HG03103 (cell line): ENCODE measurements at regions not wholly inside any gene's neighbourhood (a gene's known extent, or its start where the extent isn't known, plus 50 kb on each side); places are given as distances from the start of the nearest gene placed in this dataset.

Experiments
- ATAC-seq: cut with Tn5 transposase; IDR thresholded peaks from one replicate; pipeline ENCODE4 v1.9.1; 2021; ENCODE audit warnings: low read depth; ENCODE audit not compliant: unreplicated experiment

- no peak for ATAC-seq
These were observed 240.4 kb downstream of the B3GLCT start for GRCh38 chr13:31440132-31440531.

- ATAC-seq = no peak
These were observed 242.2 kb downstream of the B3GLCT start for GRCh38 chr13:31441800-31442510.

DNA sequence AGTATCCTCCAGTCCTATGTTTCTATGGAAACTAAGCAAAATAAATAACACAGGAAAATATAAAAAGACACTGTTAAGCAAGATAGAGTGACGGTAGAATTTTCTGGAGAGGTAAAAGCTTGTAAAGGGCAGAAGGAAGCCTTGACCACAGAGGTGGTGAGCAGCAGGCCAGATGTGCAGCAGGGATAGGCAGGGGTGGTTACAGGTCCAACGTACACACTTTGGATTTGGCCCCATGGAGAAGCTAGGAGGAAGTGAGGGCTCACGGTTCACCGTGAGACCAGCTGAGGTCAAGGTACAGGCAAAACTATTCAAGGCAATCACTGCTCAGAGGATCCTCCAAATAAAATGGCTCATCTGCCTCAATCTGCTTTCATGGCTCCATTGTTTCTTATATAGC is 242.8 kb downstream of the B3GLCT start:
- ATAC-seq = no peak

DNA sequence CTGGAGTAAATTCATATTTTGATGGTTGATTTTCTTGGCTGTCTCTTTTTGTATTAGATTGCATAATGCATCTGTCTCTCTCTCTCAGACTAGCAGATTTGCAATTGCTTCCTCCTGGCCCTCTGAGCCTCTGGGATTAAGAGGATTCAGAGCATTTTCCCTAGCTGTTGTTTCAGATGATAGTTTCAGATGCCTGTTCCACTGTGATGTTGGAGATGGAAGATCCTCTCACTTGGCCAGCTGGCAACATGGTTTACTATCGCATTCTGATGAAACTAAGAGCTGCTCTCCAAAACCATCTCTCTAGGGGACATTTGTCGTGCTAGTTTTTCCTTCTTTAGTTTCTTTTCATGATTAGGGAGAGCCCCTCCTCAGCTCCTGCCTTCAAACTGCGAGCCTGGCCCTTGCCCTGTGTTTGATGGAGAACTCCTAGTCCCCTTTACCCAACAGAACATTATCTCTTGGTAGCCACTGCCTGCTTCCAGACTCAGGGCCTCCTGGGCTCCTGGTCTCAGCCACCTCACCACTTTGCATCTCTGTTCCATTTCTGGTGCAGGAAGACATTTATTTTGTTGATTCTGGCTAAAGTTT is 244.6 kb downstream of the B3GLCT start:
- ATAC-seq = no peak

GRCh38 chr13:31452525-31452924 is 252.8 kb downstream of the B3GLCT start:
- no peak for ATAC-seq

DNA sequence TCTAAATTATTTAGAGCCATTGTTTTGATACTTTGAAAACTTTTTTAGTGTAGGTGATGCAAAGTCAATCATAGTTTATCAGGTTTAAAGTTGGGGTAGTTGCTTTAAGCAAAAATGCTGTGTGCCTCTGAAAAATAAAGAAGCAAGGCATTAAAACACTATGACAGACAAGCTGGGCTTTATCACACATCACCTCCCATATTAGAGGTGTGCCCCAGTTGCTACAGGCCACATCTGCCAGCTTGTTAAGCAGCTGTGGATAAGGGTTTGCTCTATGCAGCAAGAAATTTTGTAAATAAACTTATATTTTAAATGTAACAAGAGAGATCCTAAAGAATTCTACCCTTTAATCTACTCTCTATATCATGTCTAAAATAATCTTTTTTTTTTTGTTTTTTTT is 255.8 kb downstream of the B3GLCT start:
- no peak for ATAC-seq

- ATAC-seq = no peak
These were observed 256.3 kb downstream of the B3GLCT start for GRCh38 chr13:31456056-31456455.

- no peak for ATAC-seq
These were observed 260.3 kb downstream of the B3GLCT start for GRCh38 chr13:31460061-31460460.

GRCh38 chr13:31461923-31462322 is 262.1 kb downstream of the B3GLCT start:
- ATAC-seq = no peak

DNA sequence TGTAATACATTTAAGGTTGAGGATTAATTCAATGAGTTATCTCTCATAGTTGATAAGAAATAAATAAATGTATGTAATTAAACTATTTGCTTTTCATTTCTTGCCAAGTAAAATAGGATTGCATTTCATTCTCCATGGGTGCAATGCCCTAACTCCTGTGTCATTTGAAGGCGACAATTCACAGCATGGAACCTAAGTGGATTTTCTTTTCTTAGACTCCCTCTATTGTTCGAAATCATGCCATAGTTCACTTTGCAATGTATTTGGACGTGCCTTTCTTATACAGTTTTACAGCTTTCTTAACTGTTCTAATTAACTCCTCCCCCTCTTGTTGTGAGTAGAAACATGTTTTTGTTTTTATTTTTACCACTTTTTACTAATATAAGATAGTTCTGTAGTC is 263.0 kb downstream of the B3GLCT start:
- ATAC-seq = no peak

- ATAC-seq = no peak
These were observed 268.5 kb downstream of the B3GLCT start for GRCh38 chr13:31468114-31468902.

GRCh38 chr13:31469377-31469776 is 269.6 kb downstream of the B3GLCT start:
- no peak for ATAC-seq

DNA sequence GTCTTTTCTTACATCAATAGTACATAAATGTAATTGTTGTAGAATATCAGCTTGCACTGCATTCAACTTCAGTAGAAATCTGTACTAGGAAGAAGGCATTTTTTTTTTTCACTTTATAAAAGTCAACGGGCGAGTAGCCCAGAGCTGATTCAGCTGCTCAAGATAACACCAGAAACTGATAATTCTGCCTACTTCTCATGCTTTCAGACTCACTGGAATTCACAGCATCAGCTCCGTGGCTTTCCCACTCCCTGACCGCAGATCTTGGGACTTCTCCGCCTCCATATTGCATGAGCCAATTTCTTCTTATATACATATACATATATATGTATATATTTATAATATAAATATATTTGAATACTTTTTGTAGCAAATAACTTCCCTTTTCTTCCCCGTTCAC is 263.1 kb upstream of the RXFP2 start:
- no peak for ATAC-seq

GRCh38 chr13:31476753-31477152 is 262.6 kb upstream of the RXFP2 start:
- ATAC-seq = no peak

DNA sequence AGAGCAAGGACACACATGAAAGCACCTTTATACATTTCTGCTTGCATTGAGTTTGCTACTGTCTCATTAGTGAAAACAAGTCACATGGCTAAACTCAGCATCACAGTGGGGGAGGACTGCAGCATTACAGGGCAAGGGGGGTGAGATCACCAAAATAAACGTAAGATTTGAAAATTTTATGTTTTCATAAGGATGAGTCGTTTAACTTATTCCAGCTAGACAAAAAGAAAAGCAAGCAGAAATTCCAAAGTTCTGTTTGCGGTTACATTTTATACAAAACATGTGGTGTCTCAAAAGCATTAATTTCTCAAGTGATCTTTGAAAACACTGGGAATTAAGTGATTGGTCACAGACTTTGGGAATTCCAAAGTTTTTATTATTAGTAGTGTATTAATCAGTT is 261.4 kb upstream of the RXFP2 start:
- no peak for ATAC-seq

GRCh38 chr13:31485183-31485582 is 254.1 kb upstream of the RXFP2 start:
- no peak for ATAC-seq

DNA sequence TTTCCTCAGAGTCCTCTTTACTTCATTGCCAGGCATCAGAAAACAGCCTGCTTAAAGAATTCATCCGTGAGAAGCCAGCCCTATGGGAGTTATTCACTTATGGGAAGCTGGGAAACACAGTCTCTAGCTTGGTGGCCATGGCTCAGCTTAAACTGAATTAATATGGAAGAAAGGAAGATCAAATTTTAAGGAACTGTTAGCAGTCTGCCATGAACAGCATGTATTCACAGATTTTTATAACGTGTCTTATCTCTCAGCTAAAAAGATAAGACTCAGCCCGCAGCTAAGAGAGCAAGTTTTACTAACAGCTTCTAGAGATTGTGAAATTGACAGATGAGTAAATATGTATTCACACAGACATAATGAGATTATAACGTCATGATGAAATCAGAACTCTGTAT is 253.7 kb upstream of the RXFP2 start:
- no peak for ATAC-seq

GRCh38 chr13:31495336-31495735 is 244.0 kb upstream of the RXFP2 start:
- ATAC-seq = no peak

DNA sequence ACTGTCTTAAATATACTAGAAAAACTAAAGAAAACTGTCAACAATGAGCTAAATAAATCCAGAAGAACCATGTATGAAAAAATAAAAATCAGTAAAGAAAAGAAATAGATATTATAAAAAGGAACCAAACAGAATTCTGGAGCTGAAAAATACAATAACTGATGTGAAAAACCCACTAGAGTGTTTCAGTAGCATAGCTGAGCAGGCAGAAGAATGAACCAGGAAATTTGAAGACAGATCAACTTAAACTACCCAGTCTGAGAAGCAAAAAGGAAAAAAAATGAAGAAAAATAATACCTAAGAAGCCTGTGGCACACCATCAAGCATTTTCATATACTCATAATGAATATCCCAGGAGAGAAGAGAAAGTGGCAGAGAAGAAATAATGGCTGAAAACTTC is 240.1 kb upstream of the RXFP2 start:
- no peak for ATAC-seq

DNA sequence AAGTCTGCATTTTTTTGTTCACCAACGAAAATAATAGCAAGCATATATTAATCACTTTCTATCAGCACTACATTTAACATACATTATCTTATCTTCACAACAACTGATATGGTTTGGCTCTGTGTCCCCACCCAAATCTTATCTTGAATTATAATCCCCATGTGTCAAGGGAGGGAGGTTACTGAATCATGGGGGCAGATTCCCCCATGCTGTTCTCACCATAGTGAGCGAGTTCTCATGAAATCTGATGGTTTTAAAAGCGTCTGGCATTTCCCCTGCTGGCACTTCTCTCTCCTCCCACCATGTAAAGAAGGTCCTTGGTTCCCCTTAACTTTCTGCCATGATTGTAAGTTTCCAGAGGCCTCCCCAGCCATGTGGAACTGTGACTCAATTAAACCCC is 235.7 kb upstream of the RXFP2 start:
- no peak for ATAC-seq

DNA sequence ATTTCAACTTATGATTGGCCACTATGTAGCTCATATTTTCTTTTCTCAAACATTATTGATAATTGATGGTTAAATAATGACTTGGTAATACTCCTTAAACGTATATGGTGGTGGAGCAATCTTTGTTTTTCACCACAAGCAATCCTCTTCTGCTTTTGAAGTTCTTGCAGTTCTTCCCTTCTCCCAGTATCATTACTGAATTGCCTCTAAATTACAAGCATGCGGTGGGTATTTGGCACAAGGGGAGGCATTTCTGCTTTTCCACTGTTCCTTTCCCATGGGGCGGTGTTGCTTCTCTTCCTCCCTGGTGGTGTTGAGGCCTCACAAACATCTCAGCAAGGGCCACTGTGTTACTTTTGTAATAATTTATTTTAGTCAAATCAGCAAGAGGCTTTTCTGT is 234.4 kb upstream of the RXFP2 start:
- ATAC-seq = no peak

DNA sequence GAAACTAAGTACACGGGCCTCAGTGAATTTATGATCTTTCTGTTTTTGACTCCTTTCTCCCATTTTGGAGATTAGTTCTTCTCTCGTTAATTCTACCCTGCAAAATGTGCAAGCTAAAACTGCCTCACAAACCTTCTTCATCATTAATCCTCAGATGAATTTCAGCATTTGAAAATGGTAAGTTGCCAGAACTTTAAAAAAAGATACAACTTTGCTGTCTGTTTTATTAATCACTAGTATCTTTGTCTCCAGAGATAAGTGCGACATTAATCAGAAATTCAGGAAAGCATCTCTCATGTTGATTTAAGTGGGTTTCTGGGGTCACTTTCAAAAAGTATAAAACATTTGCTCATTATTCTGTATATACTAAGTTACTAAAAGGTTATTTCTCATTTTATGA is 227.0 kb upstream of the RXFP2 start:
- no peak for ATAC-seq
